Superior temporal gyrus (tissue), 1 donor: ENCODE measurements at regions not wholly inside any gene's neighbourhood (a gene's known extent, or its start where the extent isn't known, plus 50 kb on each side); places are given as distances from the start of the nearest gene placed in this dataset.
"Not testable (repeated sequence)": the region's sequence is repeated elsewhere in the genome, so short reads cannot be mapped to it uniquely, and the experiment has no call there.

Experiments
- DNase-seq: peaks from one replicate; pipeline ENCODE4 v3.0.0-alpha.2; 2016; ENCODE audit errors: extremely low spot score

DNA sequence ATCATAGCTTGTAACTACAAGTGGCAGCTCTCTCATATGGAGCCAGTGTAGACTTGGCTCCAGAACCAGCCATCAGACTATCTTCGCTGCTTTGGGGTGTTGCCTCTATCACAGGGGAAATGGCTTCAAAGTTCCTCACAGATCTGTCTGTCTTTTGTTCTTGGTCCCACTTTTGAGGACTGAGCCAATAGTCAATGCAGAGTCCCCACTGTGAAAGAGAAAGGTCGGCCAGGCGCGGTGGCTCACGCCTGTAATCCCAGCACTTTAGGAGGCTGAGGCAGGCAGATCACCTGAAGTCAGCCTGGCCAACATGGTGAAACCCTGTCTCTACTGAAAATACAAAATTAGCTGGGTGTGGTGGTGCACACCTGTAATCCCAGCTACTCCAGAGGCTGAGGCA lies 86.9 kb upstream of the FZD7 start:
- not testable (repeated sequence) for DNase-seq

DNA sequence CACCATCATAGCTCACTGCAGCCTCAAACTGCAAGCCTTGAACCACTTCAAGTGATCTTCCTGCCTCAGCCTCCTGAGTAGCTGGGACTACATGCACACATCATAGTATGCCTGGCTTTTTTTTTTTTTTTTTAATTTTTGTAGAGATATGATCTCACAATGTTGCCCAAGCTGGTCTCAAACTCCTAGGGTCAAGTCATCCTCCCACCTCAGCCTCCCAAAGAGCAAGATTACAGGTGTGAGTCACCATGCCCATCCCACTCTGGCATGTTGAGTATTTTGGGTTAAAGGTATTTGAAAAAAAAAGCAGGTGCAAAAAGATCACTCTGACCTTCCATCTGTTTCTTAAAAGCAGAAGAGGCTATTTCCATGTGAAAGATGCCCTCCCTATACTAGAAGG lies 86.4 kb upstream of the FZD7 start:
- DNase-seq = no peak

DNA sequence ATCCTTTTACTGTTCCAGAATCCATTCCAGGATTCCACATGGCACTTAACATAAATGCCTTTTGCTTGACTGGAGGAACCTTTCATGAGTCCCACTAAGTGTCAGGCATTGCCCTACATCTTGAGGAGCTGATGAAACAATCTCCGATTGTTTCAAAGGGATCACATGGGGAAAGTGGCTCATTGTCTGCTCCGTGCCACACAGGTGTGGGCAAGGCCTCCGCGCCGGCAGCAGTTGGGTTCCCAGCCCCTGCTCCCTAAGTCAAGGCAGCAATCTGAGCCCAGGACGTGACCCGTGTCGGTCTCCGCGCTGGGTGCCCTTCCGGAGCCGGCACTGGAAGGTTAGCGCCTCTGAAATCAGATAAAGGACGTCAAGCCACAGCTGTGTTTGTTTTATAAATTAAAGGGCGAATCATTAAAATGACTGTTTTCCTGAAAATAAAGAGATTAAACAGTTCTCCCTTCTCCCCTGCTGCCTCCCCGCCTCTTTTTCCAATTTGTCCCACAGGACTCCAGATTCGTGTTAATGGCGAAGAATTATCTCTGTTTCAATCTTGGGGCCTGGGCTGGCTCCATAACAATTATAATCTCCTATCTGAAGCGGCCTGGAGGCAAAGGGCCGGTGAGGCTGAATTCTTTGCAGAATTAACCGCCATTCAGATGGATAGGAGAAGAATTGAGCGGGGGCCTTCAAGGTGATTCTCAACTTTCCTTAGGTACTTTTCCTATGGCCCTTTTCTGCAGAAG lies 84.3 kb upstream of the FZD7 start:
- DNase-seq = no peak

DNA sequence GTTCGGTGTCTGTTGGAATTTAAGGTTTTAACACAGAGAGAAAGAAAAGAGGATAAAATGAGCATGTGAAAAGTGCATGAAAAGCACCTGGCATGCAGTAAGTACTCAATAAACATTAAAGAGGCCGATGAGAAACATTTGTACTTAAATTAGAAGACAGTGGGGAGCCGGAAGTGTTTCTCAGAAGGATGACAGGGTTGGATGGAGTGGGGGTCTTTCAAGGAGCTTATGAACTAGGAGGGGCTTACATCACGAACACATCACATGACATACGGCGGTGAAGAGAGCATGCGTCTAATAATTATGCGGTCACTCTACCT lies 83.8 kb upstream of the FZD7 start:
- DNase-seq = no peak

DNA sequence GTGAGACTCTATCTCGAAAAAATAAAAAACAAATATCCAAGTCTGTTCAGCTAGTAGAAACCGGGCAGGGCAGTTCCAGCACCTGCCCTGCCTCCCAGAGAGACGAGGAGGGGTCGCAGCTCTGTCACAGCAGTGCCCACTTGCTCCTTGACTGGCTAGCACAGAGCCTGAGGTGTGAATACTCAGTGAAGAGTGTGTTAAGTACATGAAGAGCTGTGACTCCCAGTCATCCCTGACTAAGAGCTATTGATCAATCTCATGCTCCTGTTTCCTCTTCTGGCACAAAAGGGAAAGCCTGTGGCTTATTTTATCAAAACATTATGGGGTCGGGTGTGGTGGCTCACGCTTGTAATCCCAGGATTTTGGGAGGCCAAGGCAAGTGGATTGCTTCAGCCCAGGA lies 83.0 kb upstream of the FZD7 start:
- no peak for DNase-seq

DNA sequence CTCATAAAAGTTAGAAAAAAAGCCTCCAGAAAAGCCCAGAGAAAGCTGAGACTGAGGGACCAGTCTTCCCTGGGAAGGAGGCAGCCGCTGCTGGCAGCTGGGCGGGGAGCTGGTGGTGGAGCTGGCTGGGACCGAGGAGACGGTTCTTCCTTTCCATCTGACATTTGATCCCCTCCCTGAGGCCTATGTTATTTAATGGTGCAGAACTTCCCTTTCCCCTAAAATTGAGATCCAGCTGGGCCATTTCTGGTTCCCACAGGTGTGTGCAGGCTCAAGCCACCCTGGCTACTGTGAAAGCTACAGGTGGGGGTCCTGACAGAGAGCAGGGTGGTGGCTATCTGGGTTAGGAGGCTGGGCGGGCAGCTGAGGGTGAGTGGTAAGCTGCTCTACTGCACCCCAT lies 81.5 kb upstream of the FZD7 start:
- DNase-seq = no peak

DNA sequence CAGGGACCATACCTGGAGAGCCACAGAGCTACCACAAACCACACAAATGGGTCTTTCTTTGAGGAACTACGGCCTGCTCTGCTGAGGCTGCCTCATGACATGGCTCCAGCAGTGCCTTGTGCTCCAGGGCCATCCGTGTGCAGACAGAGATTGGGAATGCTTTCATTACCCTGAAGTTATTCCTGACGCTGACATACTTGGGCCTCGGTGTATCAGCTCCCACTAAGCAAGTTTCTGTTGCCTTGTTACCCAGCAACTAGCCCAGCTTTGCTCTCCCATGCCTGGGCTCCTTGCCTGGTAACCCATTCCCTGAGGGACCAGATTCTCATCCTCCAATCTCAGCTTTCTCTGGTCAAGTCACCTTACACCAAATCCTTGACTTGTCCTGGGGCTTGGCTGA lies 80.3 kb upstream of the FZD7 start:
- DNase-seq = no peak

DNA sequence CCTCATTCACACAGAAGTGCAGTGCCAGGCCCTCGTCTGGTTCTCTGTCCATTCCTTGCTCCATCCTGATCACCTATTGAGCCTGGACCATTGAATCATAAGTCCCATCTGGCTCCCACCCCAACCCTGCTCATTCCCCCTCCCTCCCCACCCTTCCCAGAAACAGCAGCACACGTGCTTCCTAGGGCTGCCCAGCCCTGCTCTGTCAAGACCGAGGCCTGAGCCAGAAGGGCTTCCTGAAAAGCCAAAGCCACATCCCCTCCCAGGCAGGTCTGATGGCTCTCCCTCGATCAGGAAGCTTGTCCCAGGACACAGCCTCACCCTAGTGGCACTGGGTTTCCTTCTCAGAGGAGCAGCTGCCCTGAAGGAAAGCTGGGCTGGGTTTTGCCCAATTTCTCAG lies 79.8 kb upstream of the FZD7 start:
- no peak for DNase-seq

DNA sequence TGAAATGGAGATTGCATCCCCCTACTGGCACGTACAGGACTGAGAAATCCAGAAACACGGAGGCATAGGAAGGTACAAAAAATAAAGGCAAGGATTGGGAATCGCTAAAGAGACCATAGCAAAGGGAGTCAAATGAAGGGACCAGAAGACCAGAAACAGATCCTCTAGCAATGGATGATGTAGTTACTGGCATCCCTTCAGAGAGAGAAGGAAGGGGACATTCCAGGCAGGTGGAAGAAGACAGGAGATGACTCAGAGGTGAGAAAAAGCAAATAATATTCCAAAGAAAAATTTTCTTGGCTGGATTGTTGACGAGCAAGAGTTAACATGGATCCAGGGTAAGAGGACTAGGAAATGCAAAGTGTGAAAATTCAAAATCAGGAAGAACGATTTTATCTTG lies 78.4 kb upstream of the FZD7 start:
- DNase-seq = no peak

DNA sequence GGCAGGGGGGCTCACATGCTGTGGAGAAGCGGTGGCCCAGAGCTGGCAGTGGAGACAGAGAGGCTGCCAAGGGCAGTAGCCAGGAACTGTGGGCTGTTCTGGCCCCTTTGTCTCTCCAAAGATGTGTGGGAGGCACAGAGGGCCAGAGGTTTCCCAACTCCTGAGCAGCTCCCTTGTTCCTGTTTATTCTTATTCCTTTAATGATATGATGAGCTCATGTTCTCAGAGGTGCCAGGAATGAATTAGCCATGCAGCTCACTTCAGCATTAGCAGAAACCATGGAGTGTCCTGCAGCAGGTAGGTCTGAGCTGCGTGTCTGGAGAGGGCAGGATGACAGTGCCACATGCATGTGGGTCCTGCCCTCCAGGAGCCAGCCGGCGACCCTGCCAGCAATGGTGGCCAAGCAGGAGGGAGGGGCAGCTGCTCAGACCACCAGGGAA lies 77.9 kb upstream of the FZD7 start:
- DNase-seq = no peak

DNA sequence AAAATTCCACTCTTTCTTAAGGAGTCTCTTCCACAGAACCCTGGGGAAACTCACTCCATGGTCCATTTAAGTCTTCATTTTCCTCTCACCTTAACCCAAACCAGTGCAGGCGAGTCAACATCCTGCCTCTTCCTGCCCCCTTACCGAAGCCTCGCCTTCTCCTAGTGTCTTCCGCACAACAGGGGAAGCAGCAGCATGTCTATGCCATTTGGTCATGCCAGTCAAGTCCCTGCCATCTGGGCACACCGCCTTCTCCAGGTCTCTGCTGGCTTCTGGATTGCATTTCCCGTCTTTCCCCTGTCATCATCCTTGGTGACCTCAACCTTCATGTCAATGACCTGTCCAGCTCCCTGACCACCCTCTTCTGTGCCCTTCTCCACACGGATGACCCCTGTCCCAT lies 77.3 kb upstream of the FZD7 start:
- no peak for DNase-seq

DNA sequence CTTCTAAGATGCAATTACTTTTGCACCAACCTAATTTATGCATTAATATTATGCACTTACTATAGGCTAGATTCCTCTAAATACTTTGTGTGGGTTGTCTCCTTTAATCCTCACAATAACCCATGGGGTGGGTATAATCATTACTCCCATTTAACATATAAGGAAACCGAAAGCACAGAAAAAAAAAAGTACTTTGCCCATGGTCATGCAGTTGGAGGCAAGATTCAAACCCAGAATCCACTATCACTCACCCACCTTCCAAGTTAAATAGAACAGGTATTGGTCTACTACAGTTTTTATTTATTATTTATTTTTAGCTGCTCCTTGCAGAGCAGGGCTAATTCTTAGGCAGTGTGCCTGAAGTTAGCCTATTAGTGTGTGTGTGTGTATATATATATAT lies 76.6 kb upstream of the FZD7 start:
- no peak for DNase-seq

DNA sequence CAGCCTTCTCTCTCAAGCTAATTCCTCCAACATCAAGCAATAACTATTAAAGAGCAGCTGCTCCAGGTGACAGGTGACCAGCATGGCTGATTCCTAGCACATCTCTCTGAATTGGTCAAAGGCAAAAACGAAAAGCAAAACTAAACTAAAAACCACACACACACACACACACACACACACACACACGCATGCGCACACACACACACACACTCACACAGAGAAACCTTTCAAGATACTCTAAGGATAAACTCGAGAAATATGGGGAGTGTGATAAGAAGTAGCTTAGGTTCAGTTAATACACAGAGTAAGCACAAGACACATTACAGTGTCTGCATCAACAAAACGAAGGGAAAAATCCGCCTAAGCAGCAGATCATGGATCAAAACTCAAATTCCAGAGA lies 74.5 kb upstream of the FZD7 start:
- DNase-seq = no peak

DNA sequence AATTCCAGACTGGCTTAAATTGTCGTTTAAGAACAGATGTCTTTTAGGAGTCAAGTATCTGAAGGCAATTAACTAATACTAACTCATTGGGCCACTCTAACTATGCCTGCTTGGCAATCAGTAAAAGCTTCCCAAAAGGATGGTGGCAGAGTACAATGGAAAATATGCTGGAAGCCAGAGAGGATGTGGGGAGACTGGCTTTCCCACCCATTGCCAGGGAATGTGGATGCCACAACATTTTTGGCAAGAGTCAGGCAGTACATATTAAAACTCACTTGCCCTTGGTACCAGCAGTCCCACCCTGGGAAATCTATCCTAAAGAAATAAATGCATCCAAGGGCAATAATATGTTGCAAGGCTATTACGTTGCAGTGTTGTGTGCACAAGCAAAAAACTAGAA lies 74.0 kb upstream of the FZD7 start:
- no peak for DNase-seq

DNA sequence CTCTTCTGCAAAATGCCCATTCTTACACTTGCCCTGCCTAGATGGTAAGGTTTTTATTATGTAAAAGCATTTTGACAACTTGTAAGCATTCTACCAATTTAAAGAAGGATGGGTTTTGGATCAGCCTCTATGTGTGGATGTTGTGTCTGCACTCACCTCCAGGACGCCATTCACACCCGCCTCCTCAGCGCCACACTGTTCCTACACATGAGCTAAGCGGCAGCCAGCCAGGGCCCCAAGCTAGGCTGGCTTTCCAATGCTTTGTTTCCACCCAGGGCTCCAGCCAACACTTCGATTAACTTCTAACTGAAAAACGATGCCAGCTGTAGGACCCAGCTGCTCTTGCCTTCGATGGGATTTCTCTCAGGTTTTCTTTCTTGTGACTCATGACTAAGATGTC lies 73.3 kb upstream of the FZD7 start:
- peak; percentile 55 for DNase-seq

DNA sequence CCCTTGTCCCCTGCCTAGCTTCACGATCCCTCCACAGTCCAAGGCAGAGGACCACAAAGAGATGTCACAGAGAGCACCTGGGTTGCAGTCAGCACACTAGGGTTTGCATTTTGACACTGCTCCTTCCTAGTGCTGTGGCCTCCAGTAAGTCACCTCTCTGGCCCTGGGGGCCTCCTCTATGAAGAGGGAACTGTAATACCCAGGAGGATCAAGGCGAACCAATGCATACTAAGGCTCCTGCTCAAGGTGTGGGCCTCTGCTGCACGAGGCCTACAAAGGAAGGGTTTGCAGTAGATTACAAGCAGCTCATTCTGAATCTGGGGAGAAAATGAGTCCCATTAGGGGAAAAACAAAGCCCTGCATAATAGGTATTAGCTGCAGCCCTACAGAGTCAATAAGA lies 72.3 kb upstream of the FZD7 start:
- DNase-seq = no peak

DNA sequence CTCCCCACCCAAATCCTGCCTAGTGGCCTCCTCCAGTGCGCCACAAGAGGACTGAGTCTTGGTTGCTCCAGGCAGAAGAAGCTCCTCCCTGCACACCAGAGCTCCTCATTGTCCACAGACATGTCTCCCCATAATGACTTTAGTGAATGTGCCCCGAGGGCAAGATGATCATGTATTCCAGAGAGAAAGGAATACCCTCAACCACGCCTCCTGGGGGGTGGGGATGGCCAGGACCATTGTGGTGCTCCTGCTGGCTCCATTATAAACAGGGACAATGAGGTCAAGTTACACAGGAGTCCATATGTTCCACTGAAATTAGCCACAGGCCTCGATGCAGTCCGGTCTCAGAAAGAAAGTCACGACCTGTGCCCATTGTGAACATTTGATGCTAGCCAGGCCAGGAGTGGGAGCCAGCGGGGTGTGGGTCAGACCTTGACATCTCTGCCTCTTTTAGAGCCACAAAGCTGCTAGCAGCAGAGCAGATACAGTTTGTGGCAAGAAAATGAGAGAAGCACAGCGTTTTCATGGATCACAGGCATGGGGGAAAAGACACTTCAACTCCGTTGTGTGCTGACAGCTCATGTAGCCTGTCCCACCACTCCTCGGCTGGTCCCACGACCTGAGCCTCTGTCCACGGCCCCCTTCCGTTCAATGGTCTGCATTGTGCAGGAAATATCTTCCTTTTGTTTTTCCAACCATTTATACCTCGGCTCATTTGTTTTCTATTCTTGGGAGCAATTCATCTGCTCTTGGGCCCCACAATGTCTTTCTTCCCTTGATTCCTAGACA lies 70.7 kb upstream of the FZD7 start:
- no peak for DNase-seq

DNA sequence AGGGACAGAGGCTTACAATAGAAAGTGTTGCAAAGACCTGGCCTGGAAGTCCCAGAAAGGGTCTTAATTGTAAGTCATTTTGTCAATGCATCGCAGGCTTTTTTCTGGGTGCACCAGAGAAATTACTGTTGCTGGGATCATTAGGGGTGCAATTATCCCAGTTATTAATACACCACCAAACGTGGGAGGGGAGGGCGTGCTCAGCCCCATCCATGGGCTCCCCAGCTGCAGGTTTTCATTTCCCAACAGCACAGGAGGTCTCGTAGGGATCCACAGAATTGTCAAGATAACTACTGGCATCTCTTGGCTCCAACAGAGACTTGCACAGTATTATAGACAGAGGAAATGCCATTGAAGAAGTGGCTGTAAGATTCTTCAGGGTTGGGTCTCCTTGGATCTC lies 69.6 kb upstream of the FZD7 start:
- DNase-seq = no peak

DNA sequence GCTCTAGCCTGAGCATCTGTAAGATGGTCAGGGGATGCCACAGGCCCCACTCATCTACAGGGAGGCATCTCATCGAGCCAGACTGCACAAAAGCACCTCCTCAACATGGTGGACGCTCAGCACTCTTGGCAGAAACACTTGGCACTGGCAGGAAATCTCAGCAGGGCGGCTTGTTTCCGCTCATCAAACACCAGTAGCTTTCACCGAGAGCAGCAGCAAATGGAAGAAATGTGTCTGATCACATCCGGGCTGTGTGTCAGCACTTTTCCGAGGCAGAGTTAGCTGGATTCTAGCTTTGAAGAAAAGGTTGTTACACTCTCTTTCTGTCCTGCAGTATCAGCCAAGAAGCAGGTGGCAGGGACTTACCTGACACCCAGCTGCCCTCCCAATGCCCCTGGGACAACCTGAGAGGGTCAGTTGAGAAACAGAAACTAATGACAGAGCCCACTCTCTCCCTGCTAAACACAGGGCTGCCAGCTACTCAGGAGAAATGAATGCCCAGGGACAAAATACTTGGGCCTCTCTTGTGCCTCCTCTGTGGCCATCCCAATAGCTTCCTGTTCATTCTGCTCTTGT lies 68.9 kb upstream of the FZD7 start:
- DNase-seq = no peak

DNA sequence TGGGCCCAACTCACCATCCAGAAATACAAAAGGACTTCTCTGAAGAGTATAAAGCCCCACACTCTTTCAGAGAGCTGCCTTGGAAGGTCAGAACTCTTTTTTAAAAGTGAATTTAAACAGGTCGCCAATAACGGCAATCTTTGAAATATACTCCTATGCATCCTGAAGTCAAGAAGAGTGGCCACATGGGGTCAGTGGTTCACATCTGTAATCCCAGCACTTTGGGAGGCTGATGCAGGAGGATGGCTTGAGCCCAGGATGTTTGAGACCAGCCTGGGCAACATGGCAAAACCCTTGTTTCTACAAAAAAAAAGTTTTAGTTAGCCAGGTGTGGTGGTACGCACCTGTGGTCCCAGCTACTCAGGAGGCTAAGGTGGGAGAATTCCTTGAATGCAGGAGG lies 68.1 kb upstream of the FZD7 start:
- DNase-seq = no peak

DNA sequence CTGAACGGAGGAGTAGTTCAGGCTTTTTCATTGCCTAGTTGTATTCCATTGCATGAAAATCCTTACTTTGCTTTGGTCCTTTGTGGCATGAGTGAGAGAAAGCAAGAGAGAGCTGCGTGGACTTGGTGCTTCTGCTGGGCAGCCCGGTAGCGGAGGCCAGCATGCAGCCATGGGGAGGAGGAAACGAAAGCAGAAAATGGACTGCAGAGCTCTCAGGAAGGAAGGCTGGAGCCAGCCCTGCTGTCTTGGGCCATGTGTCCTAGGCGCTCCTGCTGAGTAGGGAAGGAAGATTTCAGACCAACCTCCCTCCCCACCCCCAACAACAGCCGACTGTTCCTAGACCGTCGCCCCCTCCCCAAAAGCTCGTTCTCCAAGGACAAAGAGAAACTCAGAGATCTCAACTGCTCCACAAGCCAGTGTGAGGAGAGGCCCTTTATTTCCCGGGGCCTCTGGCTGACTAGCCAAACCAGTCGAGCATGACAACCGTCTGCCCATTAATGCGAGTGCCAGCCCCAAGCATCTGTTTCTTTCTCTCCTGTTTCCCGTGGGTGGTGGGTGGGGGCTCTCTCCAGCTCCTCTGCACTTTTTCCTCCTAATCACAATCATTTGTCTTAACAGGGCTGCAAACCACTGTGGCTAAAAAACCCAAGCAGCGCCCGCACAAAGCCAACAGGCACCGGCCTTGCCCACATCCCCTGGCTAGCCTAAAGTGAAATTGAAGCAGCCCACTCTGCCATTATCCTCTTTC lies 66.8 kb upstream of the FZD7 start:
- DNase-seq = no peak

DNA sequence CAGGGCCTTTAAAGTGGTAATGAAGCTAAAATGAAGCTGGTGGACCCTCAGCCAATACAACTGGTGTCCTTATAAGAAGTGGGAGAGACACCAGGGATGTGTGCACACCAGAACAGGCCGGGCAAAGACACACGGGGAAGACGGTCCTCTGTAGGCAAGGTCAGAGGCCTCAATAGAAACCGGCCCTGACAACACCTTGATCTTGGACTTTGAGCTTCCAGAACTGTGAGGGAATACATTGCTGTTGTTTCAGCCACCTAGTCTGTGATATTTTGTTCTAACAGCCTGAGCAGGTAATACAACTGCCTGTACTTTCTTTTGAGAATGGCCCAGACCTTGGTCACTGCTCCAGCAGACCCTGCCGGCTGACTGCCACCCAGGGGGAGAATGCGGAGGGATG lies 65.6 kb upstream of the FZD7 start:
- no peak for DNase-seq

DNA sequence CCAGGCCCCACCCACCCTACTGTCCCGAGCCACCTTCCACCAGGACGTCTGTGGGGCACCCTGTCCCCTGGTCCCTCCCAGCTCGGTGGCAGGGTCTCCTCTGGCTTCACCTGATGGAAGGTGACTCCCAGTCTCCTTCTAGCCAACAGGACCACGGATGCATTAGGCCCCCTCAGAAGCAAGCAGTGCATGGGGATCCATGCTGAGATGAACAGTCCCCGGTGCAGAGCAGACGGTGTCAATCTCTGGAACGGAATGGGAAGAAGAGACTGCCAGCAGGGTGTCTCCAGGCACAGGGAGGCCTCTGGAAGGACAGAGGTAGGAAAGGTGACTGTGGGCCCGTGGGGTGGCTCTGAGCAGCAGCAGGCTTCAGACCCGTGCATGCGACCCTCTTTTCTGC lies 65.2 kb upstream of the FZD7 start:
- no peak for DNase-seq
